ENCODE measurements at regions not wholly inside any gene's neighbourhood (a gene's known extent, or its start where the extent isn't known, plus 50 kb on each side); places are given as distances from the start of the nearest gene placed in this dataset.

DNA sequence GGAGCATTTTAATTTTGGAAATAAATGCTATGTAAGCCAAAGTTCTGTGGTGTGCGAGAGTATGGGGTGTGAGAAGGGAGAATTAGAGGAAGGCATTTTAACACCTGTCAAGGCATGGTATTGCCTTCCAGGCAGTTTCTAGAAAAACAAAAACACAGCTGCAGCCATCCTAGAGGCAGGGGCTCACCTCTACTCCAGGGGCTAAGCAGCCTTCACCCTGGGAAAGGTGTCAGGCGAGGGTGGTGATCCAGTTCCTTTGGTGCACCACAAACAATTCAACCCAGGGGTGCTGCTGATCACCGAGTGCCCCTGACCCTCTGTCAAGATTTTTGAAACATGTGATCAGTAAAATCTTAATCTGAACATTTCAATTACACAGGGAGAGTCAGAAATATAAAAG, 59.2 kb upstream of the GPR26 start:
- no peak for DNase-seq (ENCODE audit: low spot score)

- no peak for DNase-seq (ENCODE audit: low spot score)
Measured at GRCh38 chr10:123607386-123607785, 58.8 kb upstream of the GPR26 start.

DNA sequence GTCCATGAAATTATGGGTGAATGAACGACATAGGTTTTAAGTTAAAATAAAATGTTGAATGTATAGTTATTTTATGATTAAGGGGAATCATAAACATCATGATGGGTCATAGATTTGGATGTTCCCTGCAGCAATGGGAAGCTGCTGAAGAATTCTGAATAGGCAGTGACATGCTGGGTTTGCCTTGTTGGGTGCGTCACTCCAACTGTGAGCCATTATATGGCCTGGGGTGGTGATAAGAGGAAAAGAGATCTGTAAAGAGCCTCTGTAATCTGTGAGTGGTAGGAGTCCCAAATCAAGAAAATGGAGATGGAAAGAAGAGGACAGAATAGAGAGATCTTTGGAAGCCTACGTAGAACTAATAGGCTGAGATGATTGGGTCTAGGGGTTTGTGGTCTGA, 58.1 kb upstream of the GPR26 start:
- no peak for DNase-seq (ENCODE audit: low spot score)

GRCh38 chr10:123611243-123611642, 54.9 kb upstream of the GPR26 start:
- no peak for DNase-seq (ENCODE audit: low spot score)

- DNase-seq (ENCODE audit: low spot score) = no peak
Measured at GRCh38 chr10:123611876-123612275, 54.3 kb upstream of the GPR26 start.

DNA sequence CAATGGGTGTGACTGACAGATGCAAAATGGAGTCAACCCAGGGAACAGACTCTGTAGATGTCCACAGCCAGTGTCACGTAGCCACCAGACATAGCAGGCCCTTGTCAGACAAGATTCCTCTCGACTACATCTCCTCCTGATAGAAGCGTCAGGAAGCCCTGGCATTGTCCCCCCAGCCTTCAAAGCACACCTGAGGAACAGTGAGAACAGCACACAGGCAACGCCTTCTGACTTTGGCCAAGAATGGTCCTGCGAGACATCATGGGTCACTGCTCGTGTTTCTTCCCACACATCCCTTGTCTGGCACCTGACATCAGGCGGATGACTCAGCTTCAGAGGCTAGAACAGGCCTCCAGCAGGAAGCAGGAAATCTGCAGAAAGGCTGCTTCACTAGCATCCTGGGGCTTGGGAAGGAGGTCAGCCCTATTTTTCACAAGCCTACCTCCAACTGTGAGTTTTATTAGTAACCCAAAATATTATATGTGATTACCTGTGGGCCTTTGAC, 52.8 kb upstream of the GPR26 start:
- no peak for DNase-seq (ENCODE audit: low spot score)

DNA sequence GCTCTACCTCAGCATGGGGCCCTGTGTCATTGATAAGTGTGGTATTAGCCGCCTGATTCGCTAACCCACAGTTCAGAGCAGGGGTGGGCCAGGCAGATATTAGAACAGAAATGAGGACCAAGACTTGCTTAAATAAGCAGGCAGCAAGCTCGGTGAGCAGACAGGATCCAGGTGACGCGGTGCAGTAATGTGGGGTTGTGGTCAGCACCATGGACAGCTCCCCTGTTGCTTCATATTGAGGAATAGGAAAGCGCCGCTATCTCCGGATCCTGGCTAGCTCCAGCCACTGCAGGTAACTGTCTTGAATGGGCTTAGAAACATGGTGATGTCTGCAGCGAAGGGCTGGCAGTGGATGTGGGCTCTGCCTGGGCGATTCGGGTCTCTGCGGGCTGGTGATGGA, 51.3 kb upstream of the GPR26 start:
- DNase-seq (ENCODE audit: low spot score) = peak; percentile 74
